Spleen (tissue), 7 donors: ENCODE measurements at regions not wholly inside any gene's neighbourhood (a gene's known extent, or its start where the extent isn't known, plus 50 kb on each side); places are given as distances from the start of the nearest gene placed in this dataset.

Experiments used
- CTCF ChIP-seq, 11 experiments: fragments of 200-600 bp in 7 of 11; fragments of 450-650 bp in 4 of 11; sonication (generic) in 4 of 11; IDR thresholded peaks in 8 of 11; conservative IDR thresholded peaks in 3 of 11; 1 replicate in 7 of 11; 2 replicates in 4 of 11; pipeline versions ENCODE4 v1.4.0 to v1.8.0; 2016 to 2021; ENCODE audit warnings: antibody characterized with exemption in 11 of 11, inconsistent platforms in 4 of 11, mild to moderate bottlenecking in 1 of 11
- POLR2A ChIP-seq, 3 donors: fragments of 450-650 bp; IDR thresholded peaks; one replicate each; pipeline ENCODE4 v1.5.1; 2017; ENCODE audit warnings: antibody characterized with exemption in 3 of 3, mild to moderate bottlenecking in 1 of 3
- POLR2AphosphoS5 ChIP-seq, 3 donors: sonication (generic); formaldehyde crosslinking; IDR thresholded peaks; one replicate each; pipeline ENCODE4 v1.5.1; 2017; ENCODE audit warnings: antibody characterized with exemption in 3 of 3
- donor health status: DM: no; HTN: no; CAD: no; lungs with moderate emphysema.
- donor health status: DM: no; HTN: no; CAD: no.
- donor health status: DM: no; HTN: no; CAD: no.

DNA sequence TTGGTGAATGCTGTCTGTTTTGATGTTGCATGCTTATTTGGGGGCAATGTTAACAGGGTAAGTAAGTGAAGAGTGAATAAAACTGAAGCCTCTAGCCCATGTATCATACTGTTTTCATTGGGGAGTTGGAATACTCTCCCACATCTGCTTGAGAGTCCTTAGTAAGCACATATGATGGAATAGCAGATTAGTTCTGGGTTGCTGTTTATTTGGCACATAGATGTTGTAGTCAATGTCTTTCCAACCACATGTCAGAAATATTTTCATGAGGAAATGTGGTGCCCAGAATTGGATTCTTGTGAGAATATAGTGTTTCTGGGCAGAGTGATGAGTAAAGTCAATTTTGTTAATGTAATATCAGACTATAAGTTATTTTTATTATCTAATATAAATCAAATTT is 611.7 kb upstream of the FTMT start:
- TF ChIP-seq POLR2A (IDR thresholded peaks at IDR 0.05) (no peak), CTCF (IDR thresholded peaks at IDR 0.05 in 8 of 11, conservative IDR thresholded peaks at IDR 0.05 in 3 of 11) (no peak), POLR2AphosphoS5 (IDR thresholded peaks at IDR 0.05) (no peak)
